ENCODE measurements at regions not wholly inside any gene's neighbourhood (a gene's known extent, or its start where the extent isn't known, plus 50 kb on each side); places are given as distances from the start of the nearest gene placed in this dataset.

GRCh38 chr3:80307844-80308243, 540.0 kb upstream of the ROBO1 start:
- Histone ChIP-seq H3K4me2 (ENCODE audit: low read depth, low read length, poor library complexity, severe bottlenecking) (no peak overlapping the region), H3K9me3 (ENCODE audit: low read length) (no peaks in the 10 kb centered on the region), H3K4me1 (ENCODE audit: low read length) (no peaks in the 10 kb centered on the region), H4K20me1 (ENCODE audit: insufficient read depth, low read depth, low read length) (no peaks in the 10 kb centered on the region), H3K4me3 (ENCODE audit: low read length) (no peak overlapping the region), H3K27ac (ENCODE audit: low read length) (no peak overlapping the region), H3K79me2 (ENCODE audit: low read length) (no peaks in the 10 kb centered on the region), H3K36me3 (ENCODE audit: insufficient read depth, low read length) (no peaks in the 10 kb centered on the region), H3K27me3 (ENCODE audit: low read length) (no peaks in the 10 kb centered on the region), H3K9me2 (replicated peaks; ENCODE audit: insufficient read depth, low read length) (no peaks in the 10 kb centered on the region), H2AFZ (ENCODE audit: low read length) (no peak overlapping the region), H3K9ac (ENCODE audit: low read length) (no peak overlapping the region)
- DNase-seq, result no peak

GRCh38 chr3:80297720-80298119, 529.9 kb upstream of the ROBO1 start:
- Histone ChIP-seq H3K79me2 (ENCODE audit: low read length) (no peaks in the 10 kb centered on the region), H3K9me2 (replicated peaks; ENCODE audit: insufficient read depth, low read length) (no peaks in the 10 kb centered on the region), H3K9me3 (ENCODE audit: low read length) (no peaks in the 10 kb centered on the region), H3K4me2 (ENCODE audit: low read depth, low read length, poor library complexity, severe bottlenecking) (no peak overlapping the region), H3K9ac (ENCODE audit: low read length) (no peak overlapping the region), H3K27me3 (ENCODE audit: low read length) (no peaks in the 10 kb centered on the region), H3K27ac (ENCODE audit: low read length) (no peak overlapping the region), H4K20me1 (ENCODE audit: insufficient read depth, low read depth, low read length) (no peaks in the 10 kb centered on the region), H3K4me3 (ENCODE audit: low read length) (no peak overlapping the region), H2AFZ (ENCODE audit: low read length) (no peak overlapping the region), H3K36me3 (ENCODE audit: insufficient read depth, low read length) (no peaks in the 10 kb centered on the region), H3K4me1 (ENCODE audit: low read length) (no peaks in the 10 kb centered on the region)
- DNase-seq, result no peak

GRCh38 chr3:80285388-80285787, 517.6 kb upstream of the ROBO1 start:
- Histone ChIP-seq H4K20me1 (ENCODE audit: insufficient read depth, low read depth, low read length) (no peaks in the 10 kb centered on the region), H3K4me2 (ENCODE audit: low read depth, low read length, poor library complexity, severe bottlenecking) (no peak overlapping the region), H3K36me3 (ENCODE audit: insufficient read depth, low read length) (no peaks in the 10 kb centered on the region), H3K4me1 (ENCODE audit: low read length) (no peaks in the 10 kb centered on the region), H3K9me2 (replicated peaks; ENCODE audit: insufficient read depth, low read length) (no peaks in the 10 kb centered on the region), H3K27ac (ENCODE audit: low read length) (no peak overlapping the region), H3K9ac (ENCODE audit: low read length) (no peak overlapping the region), H3K79me2 (ENCODE audit: low read length) (no peaks in the 10 kb centered on the region), H3K9me3 (ENCODE audit: low read length) (no peaks in the 10 kb centered on the region), H3K4me3 (ENCODE audit: low read length) (no peak overlapping the region), H2AFZ (ENCODE audit: low read length) (no peak overlapping the region), H3K27me3 (ENCODE audit: low read length) (no peaks in the 10 kb centered on the region)
- no peak for DNase-seq

GRCh38 chr3:80283783-80284182, 516.0 kb upstream of the ROBO1 start:
- Histone ChIP-seq H2AFZ (ENCODE audit: low read length) (no peak overlapping the region), H3K4me3 (ENCODE audit: low read length) (no peak overlapping the region), H3K79me2 (ENCODE audit: low read length) (no peaks in the 10 kb centered on the region), H4K20me1 (ENCODE audit: insufficient read depth, low read depth, low read length) (no peaks in the 10 kb centered on the region), H3K9ac (ENCODE audit: low read length) (no peak overlapping the region), H3K9me3 (ENCODE audit: low read length) (no peaks in the 10 kb centered on the region), H3K27ac (ENCODE audit: low read length) (no peak overlapping the region), H3K4me2 (ENCODE audit: low read depth, low read length, poor library complexity, severe bottlenecking) (no peak overlapping the region), H3K9me2 (replicated peaks; ENCODE audit: insufficient read depth, low read length) (no peaks in the 10 kb centered on the region), H3K27me3 (ENCODE audit: low read length) (no peaks in the 10 kb centered on the region), H3K36me3 (ENCODE audit: insufficient read depth, low read length) (no peaks in the 10 kb centered on the region), H3K4me1 (ENCODE audit: low read length) (no peaks in the 10 kb centered on the region)
- no peak for DNase-seq

- H3K4me1 ChIP-seq (ENCODE audit: low read length), result no peaks in the 10 kb centered on the region
Observed at GRCh38 chr3:80278056-80278455, 510.3 kb upstream of the ROBO1 start.

GRCh38 chr3:80275120-80275519, 507.3 kb upstream of the ROBO1 start:
- H3K9me3 ChIP-seq (ENCODE audit: low read length), result no peaks in the 10 kb centered on the region

More at GRCh38 chr3:80278056-80278455, 510.3 kb upstream of the ROBO1 start:
- Histone ChIP-seq H3K4me3 (ENCODE audit: low read length) (no peak overlapping the region), H3K36me3 (ENCODE audit: insufficient read depth, low read length) (no peaks in the 10 kb centered on the region), H3K9ac (ENCODE audit: low read length) (no peak overlapping the region), H3K79me2 (ENCODE audit: low read length) (no peaks in the 10 kb centered on the region), H2AFZ (ENCODE audit: low read length) (no peak overlapping the region), H4K20me1 (ENCODE audit: insufficient read depth, low read depth, low read length) (no peaks in the 10 kb centered on the region), H3K27me3 (ENCODE audit: low read length) (no peaks in the 10 kb centered on the region), H3K4me2 (ENCODE audit: low read depth, low read length, poor library complexity, severe bottlenecking) (no peak overlapping the region), H3K9me2 (replicated peaks; ENCODE audit: insufficient read depth, low read length) (no peaks in the 10 kb centered on the region), H3K27ac (ENCODE audit: low read length) (no peak overlapping the region), H3K9me3 (ENCODE audit: low read length) (no peaks in the 10 kb centered on the region)
- DNase-seq, result no peak

GRCh38 chr3:80263260-80263659, 495.5 kb upstream of the ROBO1 start:
- Histone ChIP-seq H3K9me3 (ENCODE audit: low read length) (no peaks in the 10 kb centered on the region), H3K9ac (ENCODE audit: low read length) (no peak overlapping the region), H3K4me2 (ENCODE audit: low read depth, low read length, poor library complexity, severe bottlenecking) (no peak overlapping the region), H3K4me3 (ENCODE audit: low read length) (no peak overlapping the region), H3K4me1 (ENCODE audit: low read length) (no peaks in the 10 kb centered on the region), H3K27me3 (ENCODE audit: low read length) (no peaks in the 10 kb centered on the region), H3K36me3 (ENCODE audit: insufficient read depth, low read length) (no peaks in the 10 kb centered on the region), H4K20me1 (ENCODE audit: insufficient read depth, low read depth, low read length) (no peaks in the 10 kb centered on the region), H3K79me2 (ENCODE audit: low read length) (no peaks in the 10 kb centered on the region), H2AFZ (ENCODE audit: low read length) (no peak overlapping the region), H3K9me2 (replicated peaks; ENCODE audit: insufficient read depth, low read length) (no peaks in the 10 kb centered on the region), H3K27ac (ENCODE audit: low read length) (no peak overlapping the region)
- DNase-seq, result no peak

More at GRCh38 chr3:80275120-80275519, 507.3 kb upstream of the ROBO1 start:
- H3K4me3 ChIP-seq (ENCODE audit: low read length), result no peak overlapping the region
- H3K4me2 ChIP-seq (ENCODE audit: low read depth, low read length, poor library complexity, severe bottlenecking), result no peak overlapping the region
- H3K27me3 ChIP-seq (ENCODE audit: low read length), result no peaks in the 10 kb centered on the region
- H3K27ac ChIP-seq (ENCODE audit: low read length), result no peak overlapping the region
- H3K4me1 ChIP-seq (ENCODE audit: low read length), result no peaks in the 10 kb centered on the region
- H3K9me2 ChIP-seq (replicated peaks; ENCODE audit: insufficient read depth, low read length), result no peaks in the 10 kb centered on the region
- H3K36me3 ChIP-seq (ENCODE audit: insufficient read depth, low read length), result no peaks in the 10 kb centered on the region
- DNase-seq, result no peak
- no peaks in the 10 kb centered on the region for H3K79me2 ChIP-seq (ENCODE audit: low read length)
- no peaks in the 10 kb centered on the region for H4K20me1 ChIP-seq (ENCODE audit: insufficient read depth, low read depth, low read length)
- no peak overlapping the region for H2AFZ ChIP-seq (ENCODE audit: low read length)
- H3K9ac ChIP-seq (ENCODE audit: low read length), result no peak overlapping the region

- Histone ChIP-seq H3K4me3 (ENCODE audit: low read length) (no peak overlapping the region), H3K27me3 (ENCODE audit: low read length) (no peaks in the 10 kb centered on the region), H3K9me3 (ENCODE audit: low read length) (no peaks in the 10 kb centered on the region), H4K20me1 (ENCODE audit: insufficient read depth, low read depth, low read length) (no peaks in the 10 kb centered on the region), H3K4me1 (ENCODE audit: low read length) (no peaks in the 10 kb centered on the region), H3K9ac (ENCODE audit: low read length) (no peak overlapping the region), H3K9me2 (replicated peaks; ENCODE audit: insufficient read depth, low read length) (no peaks in the 10 kb centered on the region), H3K4me2 (ENCODE audit: low read depth, low read length, poor library complexity, severe bottlenecking) (no peak overlapping the region), H2AFZ (ENCODE audit: low read length) (no peak overlapping the region), H3K79me2 (ENCODE audit: low read length) (no peaks in the 10 kb centered on the region), H3K36me3 (ENCODE audit: insufficient read depth, low read length) (no peaks in the 10 kb centered on the region), H3K27ac (ENCODE audit: low read length) (no peak overlapping the region)
- DNase-seq, result no peak
Observed at GRCh38 chr3:80261082-80261481, 493.3 kb upstream of the ROBO1 start.

- H2AFZ ChIP-seq (ENCODE audit: low read length), result no peak overlapping the region
- H3K79me2 ChIP-seq (ENCODE audit: low read length), result no peaks in the 10 kb centered on the region
Observed at GRCh38 chr3:80259736-80260135, 491.9 kb upstream of the ROBO1 start.

More at GRCh38 chr3:80259736-80260135, 491.9 kb upstream of the ROBO1 start:
- H3K4me2 ChIP-seq (ENCODE audit: low read depth, low read length, poor library complexity, severe bottlenecking), result no peak overlapping the region
- H3K9me3 ChIP-seq (ENCODE audit: low read length), result no peaks in the 10 kb centered on the region
- no peak for DNase-seq
- H3K27ac ChIP-seq (ENCODE audit: low read length), result no peak overlapping the region
- no peaks in the 10 kb centered on the region for H3K9me2 ChIP-seq (replicated peaks; ENCODE audit: insufficient read depth, low read length)
- H3K27me3 ChIP-seq (ENCODE audit: low read length), result no peaks in the 10 kb centered on the region
- no peak overlapping the region for H3K9ac ChIP-seq (ENCODE audit: low read length)
- H3K4me1 ChIP-seq (ENCODE audit: low read length), result no peaks in the 10 kb centered on the region
- H4K20me1 ChIP-seq (ENCODE audit: insufficient read depth, low read depth, low read length), result no peaks in the 10 kb centered on the region
- H3K4me3 ChIP-seq (ENCODE audit: low read length), result no peak overlapping the region
- H3K36me3 ChIP-seq (ENCODE audit: insufficient read depth, low read length), result no peaks in the 10 kb centered on the region
